PC-9 (cell line): ENCODE measurements at regions not wholly inside any gene's neighbourhood (a gene's known extent, or its start where the extent isn't known, plus 50 kb on each side); places are given as distances from the start of the nearest gene placed in this dataset.

Experiments used
- BruUV-seq: library from RNA; stranded (reverse); fragments of 400-500 nt; replicated peaks from 2 replicates; lab custom pipeline; 2021; lab: Mats Ljungman, UMichigan
- CTCF ChIA-PET: fragments of 300-600 bp; sonication (Branson Sonifier 250); formaldehyde crosslinking; loops from one replicate; lab custom pipeline; 2022; ENCODE audit warnings: antibody characterized with exemption; lab: Charles Lee
- POLR2A ChIA-PET: fragments of 300-600 bp; sonication (Branson Sonifier 250); formaldehyde crosslinking; loops from one replicate; lab custom pipeline; 2022; ENCODE audit warnings: antibody characterized with exemption; ENCODE audit not compliant: unreplicated experiment; lab: Charles Lee
- DNase-seq, 2 experiments: peaks; one replicate each; pipeline versions ENCODE4 v3.0.0 to v3.0.0-alpha.2; 2015 to 2022; ENCODE audit warnings: mixed read lengths in 1 of 2
- H2AFZ ChIP-seq: fragments of 200-600 bp; sonication (generic); 2 replicates; pipeline ENCODE4 v1.8.1; 2017; ENCODE audit warnings: antibody characterized with exemption
- H3F3A ChIP-seq: fragments of 200-600 bp; sonication (generic); 2 replicates; pipeline ENCODE4 v1.8.1; 2017; ENCODE audit warnings: antibody characterized with exemption, mild to moderate bottlenecking, low read depth; ENCODE audit not compliant: insufficient read depth
- H3K27ac ChIP-seq: fragments of 200-600 bp; sonication (generic); 2 replicates; pipeline ENCODE4 v1.6.1; 2016; ENCODE audit warnings: mixed run types
- H3K27me3 ChIP-seq: fragments of 200-600 bp; sonication (generic); 2 replicates; pipeline ENCODE4 v1.6.1; 2016; ENCODE audit warnings: low read depth, mixed run types; ENCODE audit not compliant: insufficient read depth
- H3K36me3 ChIP-seq: fragments of 200-600 bp; sonication (generic); 2 replicates; pipeline ENCODE4 v1.6.1; 2016; ENCODE audit warnings: low read depth, mixed run types
- H3K4me1 ChIP-seq: fragments of 200-600 bp; sonication (generic); replicated peaks from 2 replicates; pipeline ENCODE4 v1.6.1; 2016; ENCODE audit warnings: mixed run types; ENCODE audit not compliant: insufficient read depth
- H3K4me2 ChIP-seq: fragments of 200-600 bp; sonication (generic); 2 replicates; pipeline ENCODE4 v1.6.1; 2017; ENCODE audit warnings: mixed run types
- H3K4me3 ChIP-seq: fragments of 200-600 bp; sonication (generic); 2 replicates; pipeline ENCODE4 v1.6.1; 2016; ENCODE audit warnings: mixed run types
- H3K79me2 ChIP-seq: fragments of 200-600 bp; sonication (generic); 2 replicates; pipeline ENCODE4 v1.6.1; 2017; ENCODE audit warnings: low read depth, mixed run types
- H3K9me2 ChIP-seq: fragments of 200-600 bp; sonication (generic); 2 replicates; pipeline ENCODE4 v1.8.1; 2017; ENCODE audit warnings: mild to moderate bottlenecking; ENCODE audit not compliant: insufficient read depth
- H3K9me3 ChIP-seq: fragments of 200-600 bp; sonication (generic); 2 replicates; pipeline ENCODE4 v1.8.1; 2016; ENCODE audit warnings: low read depth; ENCODE audit not compliant: insufficient read depth
- H4K20me1 ChIP-seq: fragments of 200-600 bp; sonication (generic); 2 replicates; pipeline ENCODE4 v1.8.1; 2017; ENCODE audit not compliant: insufficient read depth
- CTCF ChIP-seq: fragments of 200-600 bp; sonication (generic); conservative IDR thresholded peaks from 2 replicates; pipeline ENCODE4 v1.6.1; 2017; ENCODE audit warnings: mixed run types, antibody characterized with exemption, mild to moderate bottlenecking, moderate library complexity
- EZH2 ChIP-seq: fragments of 200-600 bp; sonication (generic); IDR thresholded peaks from 2 replicates; pipeline ENCODE4 v1.8.0; 2017; ENCODE audit warnings: antibody characterized with exemption, low read depth
- intact Hi-C: fragments of 100-400 bp; cut with micrococcal nuclease; formaldehyde crosslinking; loops from one replicate; pipeline ENCODE4 v1.10.0; 2022; ENCODE audit not compliant: unreplicated experiment

- Histone ChIP-seq H3K4me3 (peak overlapping the region; percentile 95; the same call in 1 of the 2 replicates), H3K27me3 (no peaks in the 10 kb centered on the region), H3K9me2 (no peaks in the 10 kb centered on the region), H3K4me1 (peaks cover 66% of the 10 kb centered on the region), H3K27ac (no peak overlapping the region), H2AFZ (no peak overlapping the region), H3K79me2 (peaks cover 65% of the 10 kb centered on the region), H4K20me1 (no peaks in the 10 kb centered on the region), H3F3A (peaks cover 33% of the 10 kb centered on the region), H3K4me2 (peak overlapping the region; percentile 94), H3K9me3 (no peaks in the 10 kb centered on the region), H3K36me3 (no peaks in the 10 kb centered on the region)
- no TSS peak for BruUV-seq
- intact Hi-C loops: no loop called here
- POLR2A ChIA-PET: interaction anchor here (0.5 to 0.7 kb wide), 5 partner anchors 22 to 97 kb away, joined by 3 to 13 read pairs (median 5); no protein-coding TSS in a partner anchor
- TF ChIP-seq EZH2 (no peak), CTCF (no peak)
- CTCF ChIA-PET: interaction anchor here (0.6 to 1.4 kb wide), 5 partner anchors 70 to 233 kb away, joined by 3 to 7 read pairs (median 3); no protein-coding TSS in a partner anchor
- no peak for DNase-seq
Observed at GRCh38 chr1:39107341-39108290, 81.5 kb downstream of the NDUFS5 start.

- no TSS peak for BruUV-seq
- no peak for DNase-seq
- ChIA-PET POLR2A (no interaction called here), CTCF (interaction anchor here (0.5 to 2.1 kb wide), 7 partner anchors 11 to 497 kb away, joined by 3 to 13 read pairs (median 4); no protein-coding TSS in a partner anchor)
- no peak overlapping the region for H2AFZ ChIP-seq
- TF ChIP-seq EZH2 (no peak), CTCF (no peak)
- peaks cover 51% of the 10 kb centered on the region for H3K4me1 ChIP-seq
- peaks cover 85% of the 10 kb centered on the region for H3K79me2 ChIP-seq
- H3K9me3 ChIP-seq: no peaks in the 10 kb centered on the region
- no peaks in the 10 kb centered on the region for H3K27me3 ChIP-seq
- no peaks in the 10 kb centered on the region for H3K36me3 ChIP-seq
- H3K9me2 ChIP-seq: no peaks in the 10 kb centered on the region
- H3F3A ChIP-seq: peaks cover 13% of the 10 kb centered on the region
- no peak overlapping the region for H3K4me2 ChIP-seq
- intact Hi-C loops: no loop called here
- peak overlapping the region; percentile 41; the same call in 1 of the 2 replicates for H3K27ac ChIP-seq
- H4K20me1 ChIP-seq: no peaks in the 10 kb centered on the region
- no peak overlapping the region for H3K4me3 ChIP-seq
Observed at GRCh38 chr1:39109644-39110043, 83.5 kb downstream of the NDUFS5 start.

- H3K79me2 ChIP-seq: peaks cover 93% of the 10 kb centered on the region
- H3K4me1 ChIP-seq: peaks cover 56% of the 10 kb centered on the region
- no peaks in the 10 kb centered on the region for H4K20me1 ChIP-seq
- peaks cover 13% of the 10 kb centered on the region; the same call in 1 of the 2 replicates for H3F3A ChIP-seq
- CTCF ChIA-PET: interaction anchor here (0.7 to 2.1 kb wide), 6 partner anchors 12 to 517 kb away, joined by 3 to 19 read pairs (median 4); no protein-coding TSS in a partner anchor
- no peak overlapping the region for H2AFZ ChIP-seq
- no peaks in the 10 kb centered on the region for H3K27me3 ChIP-seq
- no TSS peak for BruUV-seq
- no peaks in the 10 kb centered on the region for H3K36me3 ChIP-seq
- H3K4me3 ChIP-seq: peak overlapping the region; percentile 3; the same call in 1 of the 2 replicates
- no peaks in the 10 kb centered on the region for H3K9me2 ChIP-seq
- peak overlapping the region; percentile 48 for H3K4me2 ChIP-seq
- DNase-seq: no peak
- H3K27ac ChIP-seq: peak overlapping the region; percentile 75
- no peak for TF ChIP-seq CTCF
- intact Hi-C loops: no loop called here
- POLR2A ChIA-PET: interaction anchor here (0.7 kb wide), 1 partner anchor 389 kb away, joined by 7 read pairs; no protein-coding TSS in a partner anchor
- H3K9me3 ChIP-seq: no peaks in the 10 kb centered on the region
Observed at GRCh38 chr1:39110325-39110851, 84.2 kb downstream of the NDUFS5 start.
